Suppressor macrophage treated with lipopolysaccharide for 1 hour (primary cell): ENCODE measurements at regions not wholly inside any gene's neighbourhood (a gene's known extent, or its start where the extent isn't known, plus 50 kb on each side); places are given as distances from the start of the nearest gene placed in this dataset.

Experiments used
- DNase-seq, 3 donors: peaks; one replicate each; pipeline ENCODE4 v3.0.0-alpha.2; 2020 to 2022

GRCh38 chr2:2400286-2401038 lies 69.4 kb upstream of the MYT1L start:
- DNase-seq = no peak

GRCh38 chr2:2399396-2399795 lies 68.3 kb upstream of the MYT1L start:
- no peak for DNase-seq

GRCh38 chr2:2392332-2392731 lies 61.3 kb upstream of the MYT1L start:
- no peak for DNase-seq

GRCh38 chr2:2389215-2389614 lies 58.1 kb upstream of the MYT1L start:
- DNase-seq = no peak
